H1 (cell line): ENCODE measurements at regions not wholly inside any gene's neighbourhood (a gene's known extent, or its start where the extent isn't known, plus 50 kb on each side); places are given as distances from the start of the nearest gene placed in this dataset.

ENCODE experiments used
- BRCA1 ChIP-seq: IDR thresholded peaks from 2 replicates; pipeline ENCODE4 v1.6.1; 2012; ENCODE audit warnings: low read depth, low read length, improper control_type of control experiment
- CEBPB ChIP-seq: IDR thresholded peaks from 2 replicates; pipeline ENCODE4 v1.6.1; 2012; ENCODE audit warnings: low read depth, low read length
- CHD1 ChIP-seq: IDR thresholded peaks from 2 replicates; pipeline ENCODE4 v1.6.1; 2012; ENCODE audit warnings: low read depth, low read length, improper control_type of control experiment
- EGR1 ChIP-seq: IDR thresholded peaks from 2 replicates; pipeline ENCODE4 v1.6.1; 2011; ENCODE audit warnings: low read depth, low read length, borderline replicate concordance
- EZH2 ChIP-seq: fragments of 200-600 bp; sonication (generic); IDR thresholded peaks from 2 replicates; pipeline ENCODE4 v1.7.1; 2012; ENCODE audit warnings: low read depth, mild to moderate bottlenecking, moderate library complexity, low read length, inconsistent platforms; ENCODE audit not compliant: severe bottlenecking
- GTF2F1 ChIP-seq: IDR thresholded peaks from 2 replicates; pipeline ENCODE4 v1.6.1; 2012; ENCODE audit warnings: low read depth, low read length, improper control_type of control experiment, borderline replicate concordance
- HDAC6 ChIP-seq: IDR thresholded peaks from one replicate; pipeline ENCODE4 v1.7.1; 2012; ENCODE audit warnings: low read depth, mild to moderate bottlenecking, inconsistent platforms, low read length, moderate library complexity
- JUND ChIP-seq: IDR thresholded peaks from 2 replicates; pipeline ENCODE4 v1.6.1; 2011; ENCODE audit warnings: mild to moderate bottlenecking, improper control_type of control experiment, low read length
- KDM4A ChIP-seq: IDR thresholded peaks from one replicate; pipeline ENCODE4 v1.7.1; 2012; ENCODE audit warnings: low read depth, mild to moderate bottlenecking, moderate library complexity, low read length, inconsistent platforms; ENCODE audit not compliant: severe bottlenecking
- KDM5A ChIP-seq: fragments of 200-600 bp; IDR thresholded peaks from 2 replicates; pipeline ENCODE4 v1.7.1; 2012; ENCODE audit warnings: mild to moderate bottlenecking, low read length, inconsistent platforms, mixed read lengths
- MAFK ChIP-seq: IDR thresholded peaks from 2 replicates; pipeline ENCODE4 v1.6.1; 2012; ENCODE audit warnings: low read depth, mild to moderate bottlenecking, improper control_type of control experiment, low read length
- PHF8 ChIP-seq: fragments of 200-600 bp; sonication (generic); conservative IDR thresholded peaks from 2 replicates; pipeline ENCODE4 v1.7.1; 2012; ENCODE audit warnings: low read depth, mild to moderate bottlenecking, inconsistent platforms, low read length, moderate library complexity
- SIRT6 ChIP-seq: IDR thresholded peaks from one replicate; pipeline ENCODE4 v1.7.1; 2012; ENCODE audit warnings: low read length, inconsistent platforms
- SIX5 ChIP-seq: IDR thresholded peaks from 2 replicates; pipeline ENCODE4 v1.6.1; 2011; ENCODE audit warnings: mild to moderate bottlenecking, low read depth, low read length
- TAF1 ChIP-seq: IDR thresholded peaks from 2 replicates; pipeline ENCODE4 v1.6.1; 2011; ENCODE audit warnings: mild to moderate bottlenecking, low read depth, low read length
- TBP ChIP-seq: IDR thresholded peaks from 2 replicates; pipeline ENCODE4 v1.6.1; 2011; ENCODE audit warnings: low read depth, low read length, improper control_type of control experiment

DNA sequence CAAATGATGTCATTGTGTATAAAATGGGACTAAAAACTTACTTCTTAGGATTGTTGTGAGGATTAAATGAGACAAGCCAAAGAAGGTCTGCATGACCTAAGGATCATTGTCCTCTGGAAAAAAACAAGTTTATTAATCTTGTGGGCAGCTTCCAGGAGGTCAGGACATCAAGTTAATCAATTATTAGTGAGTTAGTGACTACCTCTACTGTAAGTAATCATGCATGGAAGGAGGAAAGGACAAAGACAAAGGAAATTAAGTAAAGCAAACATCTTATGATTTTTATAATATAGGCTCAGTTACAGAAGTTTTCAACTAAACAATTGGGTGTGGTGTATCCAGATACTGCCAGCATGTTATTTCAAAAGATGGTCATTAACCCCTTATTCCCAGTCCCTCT lies 129.3 kb upstream of the TUT7 start (continued):
- no peak for TF ChIP-seq SIX5
- no peak for TF ChIP-seq TBP
- TF ChIP-seq HDAC6, result no peak
- no peak for TF ChIP-seq CHD1
- TF ChIP-seq PHF8, result no peak
- TF ChIP-seq SIRT6, result no peak
- no peak for TF ChIP-seq EGR1
- TF ChIP-seq CEBPB, result no peak
- TF ChIP-seq EZH2, result no peak
- TF ChIP-seq JUND, result no peak
- no peak for TF ChIP-seq MAFK
- TF ChIP-seq KDM5A, result no peak
- TF ChIP-seq KDM4A, result no peak
- TF ChIP-seq BRCA1, result no peak
- TF ChIP-seq GTF2F1, result no peak
- no peak for TF ChIP-seq TAF1
